Neuronal stem cell (in vitro differentiated cells): ENCODE measurements at regions not wholly inside any gene's neighbourhood (a gene's known extent, or its start where the extent isn't known, plus 50 kb on each side); places are given as distances from the start of the nearest gene placed in this dataset.

Source experiments
- DNase-seq: peaks from one replicate; pipeline ENCODE4 v3.0.0-alpha.2; 2013; ENCODE audit warnings: low spot score
- H2AFZ ChIP-seq: one replicate; pipeline ENCODE4 v1.6.1; 2013; ENCODE audit warnings: mild to moderate bottlenecking, low read length, inconsistent platforms
- H2AK5ac ChIP-seq: 2 replicates; pipeline ENCODE4 v1.6.1; 2013; ENCODE audit warnings: low read depth, mild to moderate bottlenecking, inconsistent platforms, low read length, moderate library complexity, mixed read lengths
- H2BK120ac ChIP-seq: 2 replicates; pipeline ENCODE4 v1.6.1; 2013; ENCODE audit warnings: low read depth, mild to moderate bottlenecking, inconsistent platforms, low read length, moderate library complexity, mixed read lengths
- H2BK12ac ChIP-seq: one replicate; pipeline ENCODE4 v1.6.1; 2013; ENCODE audit warnings: low read length, inconsistent platforms
- H2BK15ac ChIP-seq: 2 replicates; pipeline ENCODE4 v1.6.1; 2013; ENCODE audit warnings: mild to moderate bottlenecking, low read length, inconsistent platforms, mixed read lengths
- H2BK5ac ChIP-seq: one replicate; pipeline ENCODE4 v1.6.1; 2013; ENCODE audit warnings: inconsistent platforms, mild to moderate bottlenecking, low read length, moderate library complexity
- H3K14ac ChIP-seq: one replicate; pipeline ENCODE4 v1.6.1; 2013; ENCODE audit warnings: low read length, inconsistent platforms
- H3K18ac ChIP-seq: 2 replicates; pipeline ENCODE4 v1.6.1; 2013; ENCODE audit warnings: low read length, inconsistent platforms
- H3K23ac ChIP-seq: 2 replicates; pipeline ENCODE4 v1.6.1; 2013; ENCODE audit warnings: low read depth, mild to moderate bottlenecking, mixed read lengths, low read length, inconsistent platforms; ENCODE audit not compliant: poor library complexity
- H3K27ac ChIP-seq: replicated peaks from 3 replicates; pipeline ENCODE4 v1.5.1; 2013; ENCODE audit warnings: low read length, inconsistent platforms
- H3K27me3 ChIP-seq, 3 experiments: 2 replicates each; pipeline ENCODE4 v1.6.1; 2013; ENCODE audit warnings: low read length in 3 of 3, mild to moderate bottlenecking in 2 of 3, inconsistent platforms in 1 of 3, low read depth in 1 of 3, mixed read lengths in 1 of 3, moderate library complexity in 1 of 3; ENCODE audit not compliant: control insufficient read depth in 3 of 3, insufficient read depth in 3 of 3
- H3K36me3 ChIP-seq, 2 donors: replicated peaks in 1 of 2; 2 replicates each; pipeline ENCODE4 v1.6.1; 2013; ENCODE audit warnings: low read length in 2 of 2; ENCODE audit not compliant: control insufficient read depth in 2 of 2, insufficient read depth in 2 of 2
- H3K4ac ChIP-seq: 2 replicates; pipeline ENCODE4 v1.6.1; 2013; ENCODE audit warnings: inconsistent platforms, mild to moderate bottlenecking, low read length, moderate library complexity
- H3K4me1 ChIP-seq, 2 donors: 1 replicate in 1 of 2; 2 replicates in 1 of 2; pipeline ENCODE4 v1.6.1; 2013; ENCODE audit warnings: low read length in 2 of 2, low read depth in 1 of 2; ENCODE audit not compliant: control insufficient read depth in 2 of 2, insufficient read depth in 1 of 2
- H3K4me2 ChIP-seq: one replicate; pipeline ENCODE4 v1.6.1; 2013; ENCODE audit warnings: mild to moderate bottlenecking, low read length, inconsistent platforms; ENCODE audit not compliant: insufficient read depth, poor library complexity, severe bottlenecking
- H3K4me3 ChIP-seq, 2 donors: 2 replicates each; pipeline ENCODE4 v1.5.1; 2013; ENCODE audit warnings: low read length in 2 of 2, mild to moderate bottlenecking in 2 of 2, inconsistent platforms in 1 of 2, moderate library complexity in 1 of 2
- H3K79me1 ChIP-seq: one replicate; pipeline ENCODE4 v1.6.1; 2013; ENCODE audit warnings: low read depth, mild to moderate bottlenecking, inconsistent platforms, low read length, moderate library complexity
- H3K9ac ChIP-seq: one replicate; pipeline ENCODE4 v1.6.1; 2013; ENCODE audit warnings: mild to moderate bottlenecking, low read depth, low read length, inconsistent platforms; ENCODE audit not compliant: poor library complexity
- H3K9me3 ChIP-seq, 2 donors: replicated peaks in 1 of 2; 2 replicates each; pipeline versions ENCODE3 to v1.6.1; 2013; ENCODE audit warnings: low read length in 2 of 2, mild to moderate bottlenecking in 2 of 2, inconsistent platforms in 1 of 2, low read depth in 1 of 2, mixed read lengths in 1 of 2, moderate library complexity in 1 of 2; ENCODE audit not compliant: control insufficient read depth in 2 of 2, insufficient read depth in 1 of 2
- H4K8ac ChIP-seq: one replicate; pipeline ENCODE4 v1.6.1; 2013; ENCODE audit warnings: low read depth, mild to moderate bottlenecking, inconsistent platforms, low read length, moderate library complexity
- H4K91ac ChIP-seq: one replicate; pipeline ENCODE4 v1.6.1; 2013; ENCODE audit warnings: low read length, low read depth, mild to moderate bottlenecking, inconsistent platforms; ENCODE audit not compliant: poor library complexity
- WGBS, 2 donors: extraction: QIAGEN DNeasy Blood & Tissue Kit; methylation state at CpG; one replicate each; pipeline ENCODE4 v1.1.7; 2013; ENCODE audit warnings: missing lambda C conversion rate in 2 of 2, mixed read lengths in 1 of 2; ENCODE audit not compliant: insufficient read length in 2 of 2, insufficient replicate concordance in 1 of 2; ENCODE audit errors: extremely low coverage in 2 of 2; 5-methylcytosine and 5-hydroxymethylcytosine counted together

- no peak overlapping the region for H2AFZ ChIP-seq
- no peak overlapping the region for H3K9ac ChIP-seq
- H2BK120ac ChIP-seq = no peak overlapping the region
- no peaks in the 10 kb centered on the region for H3K36me3 ChIP-seq
- no peak overlapping the region for H3K4me2 ChIP-seq
- H3K23ac ChIP-seq = no peak overlapping the region
- H3K14ac ChIP-seq = no peak overlapping the region
- no peak overlapping the region for H2BK15ac ChIP-seq
- H3K18ac ChIP-seq = no peak overlapping the region
- no peak overlapping the region for H3K4me3 ChIP-seq
- no peak overlapping the region for H2BK12ac ChIP-seq
- no peak overlapping the region for H4K91ac ChIP-seq
- no peak overlapping the region for H3K4ac ChIP-seq
- H3K79me1 ChIP-seq = no peaks in the 10 kb centered on the region
- no peak for DNase-seq
- H3K27ac ChIP-seq = no peak overlapping the region
- peaks cover 0 to 8% of the 10 kb centered on the region in 2 donors for H3K4me1 ChIP-seq
- peaks cover 0 to 12% (median 0%) of the 10 kb centered on the region in 3 experiments for H3K27me3 ChIP-seq
- WGBS, 2 donors = no CpG with 5 or more reads among the region's 3 CpGs
- no peak overlapping the region for H2AK5ac ChIP-seq
- no peak overlapping the region for H2BK5ac ChIP-seq
- no peaks in the 10 kb centered on the region for H3K9me3 ChIP-seq
- no peak overlapping the region for H4K8ac ChIP-seq
These were observed 62.9 kb upstream of the HIF1A start for GRCh38 chr14:61632401-61632800.

GRCh38 chr14:61632807-61633206, 62.5 kb upstream of the HIF1A start:
- WGBS, 2 donors = no CpG with 5 or more reads among the region's 1 CpG
- H3K18ac ChIP-seq = no peak overlapping the region
- H2BK5ac ChIP-seq = no peak overlapping the region
- H2BK120ac ChIP-seq = no peak overlapping the region
- H3K9me3 ChIP-seq = no peaks in the 10 kb centered on the region
- H3K4me1 ChIP-seq = peaks cover 0 to 7% of the 10 kb centered on the region in 2 donors
- H3K36me3 ChIP-seq = no peaks in the 10 kb centered on the region
- no peak overlapping the region for H3K14ac ChIP-seq
- H2AK5ac ChIP-seq = no peak overlapping the region
- H2AFZ ChIP-seq = no peak overlapping the region
- H2BK15ac ChIP-seq = no peak overlapping the region
- no peak overlapping the region for H4K91ac ChIP-seq
- no peak overlapping the region for H4K8ac ChIP-seq
- no peak overlapping the region for H3K23ac ChIP-seq
- no peaks in the 10 kb centered on the region for H3K79me1 ChIP-seq
- no peak overlapping the region for H3K9ac ChIP-seq
- no peak overlapping the region for H3K4me3 ChIP-seq
- H3K4me2 ChIP-seq = no peak overlapping the region
- no peak for DNase-seq
- H2BK12ac ChIP-seq = no peak overlapping the region
- H3K27me3 ChIP-seq = peaks cover 0 to 12% (median 0%) of the 10 kb centered on the region in 3 experiments
- H3K4ac ChIP-seq = no peak overlapping the region
- no peak overlapping the region for H3K27ac ChIP-seq

GRCh38 chr14:61636291-61636690, 59.0 kb upstream of the HIF1A start:
- no peak overlapping the region for H2AFZ ChIP-seq
- H2BK5ac ChIP-seq = no peak overlapping the region
- no peak overlapping the region for H3K4me3 ChIP-seq
- H3K27ac ChIP-seq = no peak overlapping the region
- no peak overlapping the region for H3K4ac ChIP-seq
- peaks cover 0 to 2% of the 10 kb centered on the region in 2 donors for H3K4me1 ChIP-seq
- H3K18ac ChIP-seq = no peak overlapping the region
- WGBS, 2 donors = no CpG with 5 or more reads among the region's 1 CpG
- no peak overlapping the region for H3K9ac ChIP-seq
- H2AK5ac ChIP-seq = no peak overlapping the region
- H3K4me2 ChIP-seq = no peak overlapping the region
- no peak overlapping the region for H4K91ac ChIP-seq
- DNase-seq = no peak
- no peak overlapping the region for H2BK12ac ChIP-seq
- H3K79me1 ChIP-seq = no peaks in the 10 kb centered on the region
- H2BK15ac ChIP-seq = no peak overlapping the region
- H3K9me3 ChIP-seq = no peaks in the 10 kb centered on the region
- H3K36me3 ChIP-seq = no peaks in the 10 kb centered on the region
- no peak overlapping the region for H3K14ac ChIP-seq
- no peak overlapping the region for H3K23ac ChIP-seq
- no peak overlapping the region for H4K8ac ChIP-seq
- peaks cover 0 to 12% (median 0%) of the 10 kb centered on the region in 3 experiments for H3K27me3 ChIP-seq
- H2BK120ac ChIP-seq = no peak overlapping the region

GRCh38 chr14:61636779-61637178, 58.5 kb upstream of the HIF1A start:
- no CpG with 5 or more reads among the region's 3 CpGs for WGBS, 2 donors

More at GRCh38 chr14:61636779-61637178, 58.5 kb upstream of the HIF1A start:
- Histone ChIP-seq H3K27me3 (peaks cover 0 to 12% (median 0%) of the 10 kb centered on the region in 3 experiments), H2BK15ac (no peak overlapping the region), H3K36me3 (no peaks in the 10 kb centered on the region), H3K14ac (no peak overlapping the region), H2AFZ (no peak overlapping the region), H3K18ac (no peak overlapping the region), H3K27ac (no peak overlapping the region), H3K4me3 (no peak overlapping the region), H2BK5ac (no peak overlapping the region), H3K4me1 (peaks cover 0 to 2% of the 10 kb centered on the region in 2 donors), H3K79me1 (no peaks in the 10 kb centered on the region), H3K9me3 (no peaks in the 10 kb centered on the region), H3K9ac (no peak overlapping the region), H2AK5ac (no peak overlapping the region), H2BK12ac (no peak overlapping the region), H3K4ac (no peak overlapping the region), H2BK120ac (no peak overlapping the region), H4K8ac (no peak overlapping the region), H4K91ac (no peak overlapping the region), H3K4me2 (no peak overlapping the region), H3K23ac (no peak overlapping the region)
- no peak for DNase-seq
